ENCODE measurements at regions not wholly inside any gene's neighbourhood (a gene's known extent, or its start where the extent isn't known, plus 50 kb on each side); places are given as distances from the start of the nearest gene placed in this dataset.

- TF ChIP-seq POLR2A (IDR thresholded peaks at IDR 0.05), result no peak
- TF ChIP-seq CTCF (IDR thresholded peaks at IDR 0.05), result no peak
Observed at GRCh38 chr12:9509464-9510161, 98.1 kb downstream of the KLRB1 start.
